HepG2 (cell line): ENCODE measurements at regions not wholly inside any gene's neighbourhood (a gene's known extent, or its start where the extent isn't known, plus 50 kb on each side); places are given as distances from the start of the nearest gene placed in this dataset.

Source experiments
- ATAC-seq: fragments of 200-7000 bp; cut with Tn5 transposase; 3 replicates; pipeline ENCODE4 v1.9.1; 2020; ENCODE audit warnings: mild to moderate bottlenecking, moderate library complexity
- BruUV-seq: library from RNA; stranded (reverse); fragments of 400-500 nt; replicated peaks from 2 replicates; lab custom pipeline; 2021; lab: Mats Ljungman, UMichigan
- CTCF ChIA-PET: fragments of 300-600 bp; formaldehyde crosslinking; extraction: SDS; loops from one replicate; lab custom pipeline; 2021; ENCODE audit warnings: low total read pairs, inconsistent platforms, low intra/inter-chr PET ratio; lab: Yijun Ruan, JAX
- POLR2A ChIA-PET: fragments of 350-600 bp; sonication (Branson Sonifier 250); formaldehyde crosslinking; loops from one replicate; lab custom pipeline; 2020; ENCODE audit warnings: antibody characterized with exemption, inconsistent platforms; lab: Yijun Ruan, JAX
- DNase-seq: peaks from one replicate; pipeline ENCODE4 v3.0.0-alpha.2; 2015; ENCODE audit warnings: low spot score
- FAIRE-seq: peaks from 3 replicates; lab custom pipeline; 2011; peaks lifted over from hg19 to GRCh38; lab: Jason Lieb, UNC
- H2AFZ ChIP-seq: one replicate; pipeline ENCODE4 v1.6.1; 2011; ENCODE audit warnings: low read length, inconsistent platforms
- H3K27ac ChIP-seq: fragments of 300-600 bp; 3 replicates; pipeline ENCODE4 v1.8.0; 2011; ENCODE audit warnings: mixed run types, mild to moderate bottlenecking, mixed read lengths, low read length, inconsistent platforms; ENCODE audit not compliant: insufficient read depth; ENCODE audit errors: extremely low read length
- H3K27me3 ChIP-seq, 2 experiments: fragments of 200-600 bp in 1 of 2; 2 replicates in 1 of 2; 3 replicates in 1 of 2; pipeline versions ENCODE4 v1.6.0 to v1.8.0; 2011; ENCODE audit warnings: low read length in 2 of 2, mild to moderate bottlenecking in 2 of 2, moderate library complexity in 2 of 2, inconsistent platforms in 1 of 2; ENCODE audit not compliant: insufficient read depth in 2 of 2, control insufficient read depth in 1 of 2
- H3K36me3 ChIP-seq, 2 experiments: fragments of 200-600 bp in 1 of 2; replicated peaks in 1 of 2; 2 replicates in 1 of 2; 3 replicates in 1 of 2; pipeline versions ENCODE4 v1.5.1 to v1.8.0; 2011; ENCODE audit warnings: low read length in 2 of 2, inconsistent platforms in 1 of 2; ENCODE audit not compliant: insufficient read depth in 2 of 2, control insufficient read depth in 1 of 2
- H3K4me1 ChIP-seq: 2 replicates; pipeline ENCODE4 v1.5.1; 2012; ENCODE audit warnings: low read length, inconsistent platforms; ENCODE audit not compliant: insufficient read depth
- H3K4me2 ChIP-seq: 2 replicates; pipeline ENCODE4 v1.6.0; 2011; ENCODE audit warnings: low read depth, low read length, inconsistent platforms
- H3K4me3 ChIP-seq, 3 experiments: fragments of 200-600 bp in 1 of 3; sonication (generic), shearing (Covaris generic) in 1 of 3; replicated peaks in 1 of 3; 2 replicates each; pipeline ENCODE4 v1.5.1; 2011 to 2016; ENCODE audit warnings: low read length in 3 of 3, inconsistent platforms in 2 of 3, low read depth in 2 of 3, mild to moderate bottlenecking in 2 of 3, control low read depth in 1 of 3, mixed read lengths in 1 of 3; ENCODE audit not compliant: insufficient read depth in 1 of 3
- H3K79me2 ChIP-seq: one replicate; pipeline ENCODE4 v1.6.1; 2011; ENCODE audit warnings: low read length, inconsistent platforms; ENCODE audit not compliant: insufficient read depth
- H3K9ac ChIP-seq: 2 replicates; pipeline ENCODE4 v1.6.0; 2011; ENCODE audit warnings: mild to moderate bottlenecking, low read depth, low read length, inconsistent platforms; ENCODE audit not compliant: insufficient read depth
- H3K9me3 ChIP-seq: 2 replicates; pipeline ENCODE4 v1.5.1; 2012; ENCODE audit warnings: mild to moderate bottlenecking, low read length
- H4K20me1 ChIP-seq: 2 replicates; pipeline ENCODE4 v1.6.0; 2011; ENCODE audit warnings: inconsistent platforms, mild to moderate bottlenecking, low read length, moderate library complexity; ENCODE audit not compliant: insufficient read depth
- HBP1 ChIP-seq: IDR thresholded peaks from 2 replicates; pipeline ENCODE4 v1.6.1; 2016; ENCODE audit warnings: low read depth, control low read depth
- HHEX ChIP-seq: IDR thresholded peaks from 2 replicates; pipeline ENCODE4 v1.6.1; 2016; ENCODE audit warnings: control low read depth
- JARID2 ChIP-seq: sonication (generic); formaldehyde crosslinking; IDR thresholded peaks from 2 replicates; pipeline ENCODE4 v1.8.1; 2023; ENCODE audit warnings: missing genetic modification reagents, inconsistent platforms; ENCODE audit not compliant: insufficient replicate concordance
- MBNL3 ChIP-seq: fragments of 250-450 bp; sonication (Bioruptor Pico); conservative IDR thresholded peaks from 2 replicates; pipeline ENCODE4 v1.8.0; 2022; ENCODE audit warnings: mild to moderate bottlenecking, inconsistent platforms
- ZMYM4 ChIP-seq: sonication (generic); formaldehyde crosslinking; IDR thresholded peaks from 2 replicates; pipeline ENCODE4 v1.8.1; 2023; ENCODE audit warnings: mild to moderate bottlenecking, missing genetic modification reagents
- ZNF3 ChIP-seq: IDR thresholded peaks from 2 replicates; pipeline ENCODE4 v1.7.0; 2017; ENCODE audit warnings: inconsistent platforms
- ZNF567 ChIP-seq: sonication (generic); formaldehyde crosslinking; IDR thresholded peaks from 2 replicates; pipeline ENCODE4 v1.8.1; 2023; ENCODE audit warnings: mild to moderate bottlenecking, missing genetic modification reagents, borderline replicate concordance
- ZNF777 ChIP-seq: sonication (generic); formaldehyde crosslinking; IDR thresholded peaks from 2 replicates; pipeline ENCODE4 v1.4.0; 2020; ENCODE audit warnings: missing genetic modification reagents
- ZNF782 ChIP-seq: sonication (generic); formaldehyde crosslinking; IDR thresholded peaks from 2 replicates; pipeline ENCODE4 v1.4.0; 2020; ENCODE audit warnings: missing genetic modification reagents, mild to moderate bottlenecking, borderline replicate concordance
- ZNF800 ChIP-seq: sonication (generic); formaldehyde crosslinking; IDR thresholded peaks from 2 replicates; pipeline ENCODE4 v1.4.0; 2020; ENCODE audit warnings: missing genetic modification reagents
- WGBS: methylation state at CpG from one replicate; pipeline ENCODE4 v1.1.6; 2017; ENCODE audit warnings: low lambda C conversion rate; 5-methylcytosine and 5-hydroxymethylcytosine counted together
- in situ Hi-C: cut with HindIII; loops from 2 replicates; pipeline ENCODE4 v1.10.0; 2017; ENCODE audit warnings: low pct_unique_long_range_greater_than_20kb; ENCODE audit not compliant: extremely low pct_ligation_motif_present
- intact Hi-C: fragments of 100-400 bp; cut with micrococcal nuclease; formaldehyde crosslinking; loops from one replicate; pipeline ENCODE4 v1.10.0; 2022; ENCODE audit not compliant: unreplicated experiment

GRCh38 chr1:73626326-73626725 is 571.6 kb downstream of the LRRIQ3 start:
- no peak for FAIRE-seq
- ChIA-PET CTCF (no interaction called here), POLR2A (no interaction called here)
- no peaks in the 10 kb centered on the region for H3K4me1 ChIP-seq
- H4K20me1 ChIP-seq: no peaks in the 10 kb centered on the region
- intact Hi-C loops: no loop called here
- H3K9me3 ChIP-seq: peaks cover 91% of the 10 kb centered on the region
- H3K9ac ChIP-seq: no peak overlapping the region
- no peak overlapping the region for H2AFZ ChIP-seq
- no peaks in the 10 kb centered on the region; a peak in 1 of 5 replicates for H3K27me3 ChIP-seq
- no peaks in the 10 kb centered on the region for H3K36me3 ChIP-seq
- H3K4me3 ChIP-seq: no peak overlapping the region
- in situ Hi-C loops: no loop called here
- no peak for DNase-seq
- TF ChIP-seq JARID2 (CRISPR knock-in tag): no peak
- TF ChIP-seq ZNF782: no peak
- no peak for TF ChIP-seq HBP1 (CRISPR knock-in tag)
- no peak for TF ChIP-seq HHEX (CRISPR knock-in tag)
- no peak for TF ChIP-seq ZNF567 (CRISPR knock-in tag)
- no peak for TF ChIP-seq ZNF800 (CRISPR knock-in tag)
- TF ChIP-seq MBNL3 (CRISPR knock-in tag): no peak
- TF ChIP-seq ZNF3 (CRISPR knock-in tag): no peak
- no peak for TF ChIP-seq ZNF777 (CRISPR knock-in tag)
- no peak for TF ChIP-seq ZMYM4
- ATAC-seq: no peak
- BruUV-seq: no TSS peak
- WGBS: 13% methylated on average over 1 of the region's 1 CpG
- H3K27ac ChIP-seq: no peak overlapping the region
- no peak overlapping the region for H3K4me2 ChIP-seq
- H3K79me2 ChIP-seq: no peaks in the 10 kb centered on the region
